HG03175 (cell line): ENCODE measurements at regions not wholly inside any gene's neighbourhood (a gene's known extent, or its start where the extent isn't known, plus 50 kb on each side); places are given as distances from the start of the nearest gene placed in this dataset.

Experiments used
- ATAC-seq: cut with Tn5 transposase; IDR thresholded peaks from one replicate; pipeline ENCODE4 v1.9.1; 2021; ENCODE audit warnings: mild to moderate bottlenecking, moderate library complexity; ENCODE audit not compliant: unreplicated experiment

- no peak for ATAC-seq
Observed at GRCh38 chr7:136667584-136667983, 200.9 kb upstream of the CHRM2 start.

DNA sequence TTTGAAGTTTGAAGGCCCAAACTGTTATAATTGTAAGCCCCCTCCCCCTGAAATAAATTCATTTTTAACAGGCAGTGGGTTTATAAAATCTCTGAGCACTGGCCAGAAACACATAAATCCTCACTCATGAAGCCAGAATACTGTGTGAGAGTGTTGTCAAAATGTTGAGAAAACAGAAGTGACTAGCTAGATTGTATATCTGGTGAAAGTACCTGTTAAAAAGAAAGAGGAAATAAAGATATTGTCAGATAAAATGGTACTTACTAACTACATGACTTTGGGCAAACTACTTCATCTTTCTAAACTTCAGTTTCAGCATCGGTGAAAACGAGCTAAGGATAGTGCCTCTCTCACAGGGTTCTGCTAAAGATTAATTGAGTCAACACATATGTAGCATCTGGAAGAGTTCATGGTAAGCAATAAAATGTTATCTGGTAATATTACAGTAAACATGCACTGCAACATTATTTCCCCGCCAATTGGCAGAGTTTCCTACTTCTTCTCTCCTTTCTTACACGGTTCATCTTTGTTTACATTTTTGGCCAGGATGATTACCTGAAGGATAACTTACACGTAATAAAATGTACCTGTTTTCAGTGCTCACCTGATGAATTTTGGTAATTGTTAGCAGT, 202.5 kb upstream of the CHRM2 start:
- no peak for ATAC-seq

- no peak for ATAC-seq
Observed at GRCh38 chr7:136664537-136664936, 203.9 kb upstream of the CHRM2 start.

DNA sequence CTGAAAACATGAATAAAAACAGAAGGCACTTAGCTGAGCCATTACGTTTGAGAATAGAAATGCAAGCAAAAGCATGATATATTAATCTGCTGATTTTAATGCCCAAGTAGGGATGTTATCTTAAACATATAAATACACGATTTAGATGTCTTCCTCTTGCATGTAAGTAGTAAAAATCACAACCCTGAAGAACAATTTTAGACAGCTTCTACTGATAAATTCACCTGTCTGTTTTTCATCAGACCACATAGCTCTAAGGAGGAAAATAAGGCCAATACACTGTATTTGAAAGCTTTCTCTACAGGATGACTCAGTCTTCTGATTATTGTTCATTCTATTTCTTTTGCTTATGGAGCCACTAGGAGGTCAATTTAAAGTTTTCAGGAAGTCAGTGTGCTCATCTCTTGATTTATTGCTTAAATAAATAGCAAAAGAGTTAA, 210.9 kb upstream of the CHRM2 start:
- no peak for ATAC-seq

- no peak for ATAC-seq
Observed at GRCh38 chr7:136656516-136656915, 211.9 kb upstream of the CHRM2 start.

DNA sequence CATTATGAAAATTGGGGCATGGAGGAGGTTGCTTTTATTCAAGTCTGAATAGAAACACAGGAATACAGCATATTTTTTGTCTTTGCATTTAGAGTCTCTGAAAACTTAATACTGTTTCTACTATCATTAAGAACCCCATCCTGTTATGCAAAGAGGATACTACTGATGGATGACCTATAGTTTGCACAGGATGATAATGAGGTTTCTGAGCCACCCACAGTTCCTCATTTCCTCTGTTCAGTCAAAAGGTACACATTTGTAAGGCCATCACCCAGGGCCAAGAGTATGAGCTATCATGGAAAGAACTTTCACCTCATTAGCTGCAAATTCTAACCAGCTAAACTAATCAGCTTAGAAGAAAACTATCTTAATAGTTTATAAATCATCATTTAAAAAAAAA, 213.0 kb upstream of the CHRM2 start:
- ATAC-seq, result peak; percentile 60

- ATAC-seq, result no peak
Observed at GRCh38 chr7:136654406-136654805, 214.0 kb upstream of the CHRM2 start.

DNA sequence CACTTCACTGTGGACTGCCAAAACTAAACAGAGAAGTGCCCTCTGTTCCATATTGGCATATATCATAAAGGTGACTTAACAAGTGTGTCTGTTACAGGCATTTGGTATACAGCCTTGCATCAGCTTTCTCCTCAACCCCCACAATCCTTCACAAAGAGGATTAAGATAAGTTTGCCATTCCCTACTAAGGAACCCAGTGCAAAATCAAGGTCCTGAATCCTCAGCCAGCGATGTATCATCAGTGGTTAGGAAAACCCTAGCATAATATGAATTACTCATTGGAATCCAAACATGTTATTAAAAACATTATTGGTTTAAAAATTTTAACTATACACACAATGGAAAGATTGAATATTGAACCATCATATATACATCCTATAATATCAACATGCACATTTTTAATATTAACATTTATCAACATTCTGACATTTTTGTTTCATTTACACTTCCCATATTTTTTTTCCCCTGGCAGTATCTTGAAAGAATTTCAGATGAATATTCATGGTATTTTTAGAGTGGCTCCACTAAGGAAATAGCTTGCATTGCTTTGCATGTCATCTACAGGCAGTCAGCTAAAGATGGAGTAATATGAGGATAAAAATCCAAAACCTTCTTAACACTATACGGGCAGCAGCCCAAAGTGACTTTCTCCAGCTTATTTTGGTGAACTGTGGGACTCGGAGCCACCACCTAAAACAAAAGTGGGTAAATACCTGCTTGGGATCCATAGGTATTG, 215.6 kb upstream of the CHRM2 start:
- ATAC-seq, result no peak

DNA sequence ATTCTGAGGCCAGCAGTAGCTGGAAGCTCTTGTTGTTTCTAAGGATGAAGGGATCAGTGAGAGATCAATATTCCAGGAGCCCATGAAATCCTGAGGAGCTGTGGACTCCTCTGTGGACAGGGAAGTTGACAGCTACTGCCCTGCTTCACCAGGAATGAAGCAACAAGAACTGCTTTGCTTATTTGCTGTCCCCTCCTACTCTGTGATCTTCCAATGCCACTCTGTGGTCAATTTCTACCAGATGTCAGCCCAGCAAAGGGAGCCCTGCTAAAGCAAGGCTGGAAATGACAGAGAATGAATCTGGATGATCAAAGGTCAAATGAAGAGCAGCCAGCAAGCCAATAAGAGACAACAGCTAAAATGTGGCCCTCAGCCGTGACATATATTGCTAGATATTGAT, 227.5 kb upstream of the CHRM2 start:
- no peak for ATAC-seq

- no peak for ATAC-seq
Observed at GRCh38 chr7:136637813-136638212, 230.6 kb upstream of the CHRM2 start.

DNA sequence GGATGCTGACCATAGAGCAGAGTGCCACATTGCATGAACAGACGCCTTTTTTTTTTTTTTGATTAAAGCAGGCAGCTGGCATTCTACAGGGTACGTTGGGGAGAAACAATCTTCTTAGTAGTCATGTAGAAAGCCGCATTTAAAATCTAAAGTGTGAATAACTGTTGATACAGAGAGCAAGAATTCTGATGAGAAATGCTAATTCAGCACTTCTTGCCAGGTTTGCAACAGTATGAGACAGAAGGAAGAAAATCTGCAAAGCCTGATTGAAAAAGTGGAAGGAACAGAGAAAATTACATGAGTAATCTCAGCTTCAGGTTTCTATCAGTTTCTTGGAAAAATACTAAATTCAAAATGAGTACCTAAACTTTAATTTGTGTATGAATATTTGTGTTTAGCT, 232.7 kb upstream of the CHRM2 start:
- no peak for ATAC-seq

DNA sequence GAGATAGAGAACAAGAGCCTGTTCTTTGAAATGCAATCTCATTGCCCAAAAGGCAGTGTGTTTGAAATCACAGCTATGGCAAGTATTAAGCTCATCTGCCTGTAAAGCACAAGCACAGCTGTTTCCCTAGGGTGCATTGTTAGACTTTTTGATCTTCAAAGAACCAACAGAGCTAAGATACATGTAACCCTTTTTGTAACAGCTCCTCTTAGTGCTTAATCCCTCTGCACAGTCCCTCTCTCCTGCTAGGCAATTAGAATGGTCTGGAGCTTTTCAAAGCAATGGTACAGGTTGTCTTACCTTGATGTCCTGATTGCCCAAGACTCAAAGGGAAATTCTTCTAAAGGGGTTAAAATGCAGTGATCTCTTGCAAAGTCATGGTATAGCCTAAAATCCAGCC, 249.6 kb upstream of the CHRM2 start:
- ATAC-seq, result no peak

- ATAC-seq, result no peak
Observed at GRCh38 chr7:136617176-136617575, 251.3 kb upstream of the CHRM2 start.

- ATAC-seq, result no peak
Observed at GRCh38 chr7:136605532-136606329, 262.7 kb upstream of the CHRM2 start.

GRCh38 chr7:136601772-136602171, 266.7 kb upstream of the CHRM2 start:
- no peak for ATAC-seq

- ATAC-seq, result no peak
Observed at GRCh38 chr7:136600475-136600874, 268.0 kb upstream of the CHRM2 start.

GRCh38 chr7:136594739-136595144, 273.7 kb upstream of the CHRM2 start:
- no peak for ATAC-seq

- ATAC-seq, result no peak
Observed at GRCh38 chr7:136588216-136588615, 280.2 kb upstream of the CHRM2 start.

GRCh38 chr7:136585954-136586670, 282.3 kb upstream of the CHRM2 start:
- no peak for ATAC-seq

DNA sequence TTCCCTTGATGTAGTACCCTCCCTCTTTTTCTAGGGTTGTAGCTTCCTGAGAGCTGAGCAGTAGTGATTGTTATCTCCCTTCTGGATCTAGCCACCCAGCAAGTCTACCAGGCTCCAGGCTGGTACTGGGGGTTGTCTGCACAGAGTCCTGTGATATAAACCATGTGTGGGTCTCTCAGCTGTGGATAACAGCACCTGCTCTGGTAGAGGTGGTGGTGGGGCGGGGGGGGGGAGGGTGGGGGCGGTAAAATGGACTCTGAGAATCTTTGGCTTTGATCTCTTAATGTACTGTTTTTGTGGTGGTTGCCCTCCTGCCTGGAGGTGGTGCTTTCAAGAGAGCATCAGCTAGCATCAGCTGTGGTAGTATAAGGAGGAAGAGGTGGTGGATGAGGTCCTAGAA, 302.0 kb upstream of the CHRM2 start:
- ATAC-seq, result no peak

GRCh38 chr7:136555933-136556332, 312.5 kb upstream of the CHRM2 start:
- ATAC-seq, result no peak
